A673 (cell line): ENCODE measurements at regions not wholly inside any gene's neighbourhood (a gene's known extent, or its start where the extent isn't known, plus 50 kb on each side); places are given as distances from the start of the nearest gene placed in this dataset.

Source experiments
- BruUV-seq: library from RNA; stranded (reverse); fragments of 400-500 nt; replicated peaks from 2 replicates; lab custom pipeline; 2021; lab: Mats Ljungman, UMichigan
- CTCF ChIA-PET: fragments of 300-600 bp; sonication (Branson Sonifier 250); formaldehyde crosslinking; loops from one replicate; lab custom pipeline; 2022; ENCODE audit warnings: antibody characterized with exemption; lab: Charles Lee
- POLR2A ChIA-PET: fragments of 300-600 bp; sonication (Branson Sonifier 250); formaldehyde crosslinking; loops from one replicate; lab custom pipeline; 2022; ENCODE audit warnings: antibody characterized with exemption; ENCODE audit not compliant: low non-redundant PET; lab: Charles Lee
- DNase-seq: peaks from one replicate; pipeline ENCODE4 v3.0.0-alpha.2; 2015; ENCODE audit warnings: low spot score
- H3K27ac ChIP-seq: fragments of 200-600 bp; sonication (generic); 2 replicates; pipeline ENCODE4 v1.5.1; 2016; ENCODE audit warnings: mixed run types, low read depth, mild to moderate bottlenecking, mixed read lengths, antibody characterized with exemption, low read length; ENCODE audit not compliant: poor library complexity, severe bottlenecking
- H3K27me3 ChIP-seq: fragments of 200-600 bp; sonication (generic); replicated peaks from 2 replicates; pipeline ENCODE4 v1.6.1; 2017; ENCODE audit warnings: mixed run types, low read depth, mild to moderate bottlenecking, mixed read lengths, antibody characterized with exemption, low read length; ENCODE audit not compliant: insufficient read depth, poor library complexity
- H3K36me3 ChIP-seq: fragments of 200-600 bp; sonication (generic); 2 replicates; pipeline ENCODE4 v1.6.1; 2016; ENCODE audit warnings: mixed run types, mild to moderate bottlenecking, mixed read lengths, antibody characterized with exemption, low read length; ENCODE audit not compliant: insufficient read depth, poor library complexity, severe bottlenecking
- H3K4me1 ChIP-seq: fragments of 200-600 bp; sonication (generic); 2 replicates; pipeline ENCODE4 v1.6.1; 2017; ENCODE audit warnings: mixed run types, mild to moderate bottlenecking, mixed read lengths, antibody characterized with exemption, low read length; ENCODE audit not compliant: insufficient read depth, poor library complexity, severe bottlenecking
- H3K4me3 ChIP-seq: fragments of 200-600 bp; sonication (generic); 2 replicates; pipeline ENCODE4 v1.5.1; 2016; ENCODE audit warnings: low read depth, mixed run types, mild to moderate bottlenecking, mixed read lengths, low read length; ENCODE audit not compliant: poor library complexity, severe bottlenecking
- H3K9me3 ChIP-seq: fragments of 200-600 bp; sonication (generic); 2 replicates; pipeline ENCODE4 v1.6.1; 2016; ENCODE audit warnings: mixed run types, low read depth, mild to moderate bottlenecking, mixed read lengths, antibody characterized with exemption, low read length; ENCODE audit not compliant: poor library complexity, severe bottlenecking
- EZH2 ChIP-seq: fragments of 200-600 bp; sonication (generic); IDR thresholded peaks from 2 replicates; pipeline ENCODE4 v1.6.1; 2017; ENCODE audit warnings: borderline replicate concordance, low read depth, mild to moderate bottlenecking, mixed read lengths, antibody characterized with exemption, low read length; ENCODE audit not compliant: poor library complexity, severe bottlenecking
- intact Hi-C: fragments of 100-400 bp; cut with micrococcal nuclease; formaldehyde crosslinking; loops from one replicate; pipeline ENCODE4 v1.10.0; 2022; ENCODE audit not compliant: unreplicated experiment
- TF ChIP-seq, protein P1 (sequence below): fragments of 300-800, 200-600 bp; sonication (generic); conservative IDR thresholded peaks from 2 replicates; pipeline ENCODE4 v1.5.1; 2017; ENCODE audit warnings: low read depth, mild to moderate bottlenecking, antibody characterized with exemption, low read length, moderate library complexity, mixed read lengths

GRCh38 chr4:134585972-134586371, 384.4 kb upstream of the PABPC4L start:
- ChIA-PET POLR2A (no interaction called here), CTCF (no interaction called here)
- Histone ChIP-seq H3K27me3 (no peaks in the 10 kb centered on the region), H3K4me3 (no peak overlapping the region), H3K9me3 (no peaks in the 10 kb centered on the region), H3K36me3 (no peaks in the 10 kb centered on the region), H3K4me1 (no peaks in the 10 kb centered on the region), H3K27ac (no peak overlapping the region)
- DNase-seq = peak; percentile 3
- TF ChIP-seq, protein P1, sequence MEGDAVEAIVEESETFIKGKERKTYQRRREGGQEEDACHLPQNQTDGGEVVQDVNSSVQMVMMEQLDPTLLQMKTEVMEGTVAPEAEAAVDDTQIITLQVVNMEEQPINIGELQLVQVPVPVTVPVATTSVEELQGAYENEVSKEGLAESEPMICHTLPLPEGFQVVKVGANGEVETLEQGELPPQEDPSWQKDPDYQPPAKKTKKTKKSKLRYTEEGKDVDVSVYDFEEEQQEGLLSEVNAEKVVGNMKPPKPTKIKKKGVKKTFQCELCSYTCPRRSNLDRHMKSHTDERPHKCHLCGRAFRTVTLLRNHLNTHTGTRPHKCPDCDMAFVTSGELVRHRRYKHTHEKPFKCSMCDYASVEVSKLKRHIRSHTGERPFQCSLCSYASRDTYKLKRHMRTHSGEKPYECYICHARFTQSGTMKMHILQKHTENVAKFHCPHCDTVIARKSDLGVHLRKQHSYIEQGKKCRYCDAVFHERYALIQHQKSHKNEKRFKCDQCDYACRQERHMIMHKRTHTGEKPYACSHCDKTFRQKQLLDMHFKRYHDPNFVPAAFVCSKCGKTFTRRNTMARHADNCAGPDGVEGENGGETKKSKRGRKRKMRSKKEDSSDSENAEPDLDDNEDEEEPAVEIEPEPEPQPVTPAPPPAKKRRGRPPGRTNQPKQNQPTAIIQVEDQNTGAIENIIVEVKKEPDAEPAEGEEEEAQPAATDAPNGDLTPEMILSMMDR = no peak
- TF ChIP-seq EZH2 = no peak
- BruUV-seq = no TSS peak
- intact Hi-C loops = no loop called here

GRCh38 chr4:134567461-134567860, 365.9 kb upstream of the PABPC4L start:
- TF ChIP-seq, protein P1 = no peak
- TF ChIP-seq EZH2 = no peak
- no peak overlapping the region for H3K27ac ChIP-seq
- H3K36me3 ChIP-seq = no peaks in the 10 kb centered on the region
- H3K27me3 ChIP-seq = no peaks in the 10 kb centered on the region
- ChIA-PET CTCF (no interaction called here), POLR2A (no interaction called here)
- no TSS peak for BruUV-seq
- intact Hi-C loops = no loop called here
- no peaks in the 10 kb centered on the region for H3K4me1 ChIP-seq
- H3K9me3 ChIP-seq = no peaks in the 10 kb centered on the region
- no peak for DNase-seq
- no peak overlapping the region for H3K4me3 ChIP-seq

- intact Hi-C loops = no loop called here
- CTCF ChIA-PET = no interaction called here
- TF ChIP-seq EZH2 = no peak
- TF ChIP-seq, protein P1 = no peak
Measured at GRCh38 chr4:134560728-134561127, 359.1 kb upstream of the PABPC4L start.

More at GRCh38 chr4:134560728-134561127, 359.1 kb upstream of the PABPC4L start:
- H3K27me3 ChIP-seq = no peaks in the 10 kb centered on the region
- POLR2A ChIA-PET = no interaction called here
- H3K36me3 ChIP-seq = no peaks in the 10 kb centered on the region
- H3K4me3 ChIP-seq = no peak overlapping the region
- no TSS peak for BruUV-seq
- no peak overlapping the region for H3K27ac ChIP-seq
- no peak for DNase-seq
- no peaks in the 10 kb centered on the region for H3K9me3 ChIP-seq
- no peaks in the 10 kb centered on the region for H3K4me1 ChIP-seq
